ENCODE measurements at regions not wholly inside any gene's neighbourhood (a gene's known extent, or its start where the extent isn't known, plus 50 kb on each side); places are given as distances from the start of the nearest gene placed in this dataset.

- DNase-seq = no peak
Observed at GRCh38 chr4:163622379-163623035, 128.0 kb downstream of the TMA16 start.

- DNase-seq = no peak
Observed at GRCh38 chr4:163623787-163624186, 129.3 kb downstream of the TMA16 start.

- no peak for DNase-seq
Observed at GRCh38 chr4:163624727-163625126, 130.2 kb downstream of the TMA16 start.

GRCh38 chr4:163631288-163631687 lies 136.8 kb downstream of the TMA16 start:
- no peak for DNase-seq

GRCh38 chr4:163638909-163639308 lies 144.4 kb downstream of the TMA16 start:
- DNase-seq = no peak

- no peak for DNase-seq
Observed at GRCh38 chr4:163649557-163650091, 155.1 kb downstream of the TMA16 start.

- no peak for DNase-seq
Observed at GRCh38 chr4:163651761-163652160, 157.3 kb downstream of the TMA16 start.

GRCh38 chr4:163654621-163655020 lies 160.1 kb downstream of the TMA16 start:
- DNase-seq = no peak

- no peak for DNase-seq
Observed at GRCh38 chr4:163660636-163661035, 166.1 kb downstream of the TMA16 start.

GRCh38 chr4:163662768-163663167 lies 168.3 kb downstream of the TMA16 start:
- no peak for DNase-seq

GRCh38 chr4:163663454-163664225 lies 169.2 kb downstream of the TMA16 start:
- no peak for DNase-seq

- no peak for DNase-seq
Observed at GRCh38 chr4:163665101-163665500, 170.6 kb downstream of the TMA16 start.

GRCh38 chr4:163665521-163666331 lies 171.2 kb downstream of the TMA16 start:
- no peak for DNase-seq

- DNase-seq = no peak
Observed at GRCh38 chr4:163666332-163666873, 171.9 kb downstream of the TMA16 start.

GRCh38 chr4:163672751-163673150 lies 178.3 kb downstream of the TMA16 start:
- DNase-seq = no peak

GRCh38 chr4:163673848-163674697 lies 179.6 kb downstream of the TMA16 start:
- DNase-seq = no peak

- no peak for DNase-seq
Observed at GRCh38 chr4:163679189-163679588, 184.7 kb downstream of the TMA16 start.

- DNase-seq = no peak
Observed at GRCh38 chr4:163680386-163681098, 186.1 kb downstream of the TMA16 start.

GRCh38 chr4:163681208-163681821 lies 186.8 kb downstream of the TMA16 start:
- no peak for DNase-seq

GRCh38 chr4:163688856-163689255 lies 194.4 kb downstream of the TMA16 start:
- no peak for DNase-seq

- no peak for DNase-seq
Observed at GRCh38 chr4:163693211-163693610, 198.7 kb downstream of the TMA16 start.

Measured in activated T-cell treated with anti-CD3 and anti-CD28 coated beads, Interleukin-2, amount 50 U/mL, for 1 hour (primary cell).